ENCODE measurements at regions not wholly inside any gene's neighbourhood (a gene's known extent, or its start where the extent isn't known, plus 50 kb on each side); places are given as distances from the start of the nearest gene placed in this dataset.

DNA sequence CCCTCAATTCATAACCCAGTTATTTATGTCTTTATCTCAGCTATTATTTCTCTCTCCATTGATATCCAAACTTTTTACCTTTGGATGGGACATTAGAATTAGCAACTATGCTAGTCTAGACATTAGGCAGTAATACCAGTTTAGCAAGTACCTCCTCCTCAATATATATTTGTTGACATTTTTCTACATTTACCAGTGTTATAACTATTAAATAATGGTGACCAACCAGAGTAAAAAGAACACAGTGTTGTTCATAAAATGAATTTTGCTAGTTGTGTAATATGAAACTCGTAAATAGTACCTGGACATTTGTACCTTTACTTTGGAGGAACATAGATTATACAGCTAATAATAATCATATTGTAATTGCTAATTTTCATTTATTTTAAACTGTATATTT, 554.6 kb upstream of the CDH6 start:
- WGBS (ENCODE audit: extremely low coverage, insufficient coverage, insufficient read length), result no CpG with 5 or more reads among the region's 1 CpG
- Histone ChIP-seq H2BK12ac (ENCODE audit: low read length) (no peak overlapping the region), H3K36me3 (ENCODE audit: control insufficient read depth in 1 of 2, insufficient read depth in 2 of 2, low read length in 2 of 2) (no peaks in the 10 kb centered on the region), H3K27ac (ENCODE audit: low read depth, low read length) (no peak overlapping the region), H3K4me1 (ENCODE audit: control insufficient read depth in 1 of 2, insufficient read depth in 2 of 2, low read length in 2 of 2) (no peaks in the 10 kb centered on the region), H2AFZ (ENCODE audit: insufficient read depth, low read length, poor library complexity) (no peak overlapping the region), H3K4me3 (ENCODE audit: low read depth, low read length) (no peak overlapping the region), H4K8ac (ENCODE audit: low read depth, low read length) (no peak overlapping the region), H3K79me1 (ENCODE audit: low read length) (no peaks in the 10 kb centered on the region), H3K9ac (ENCODE audit: low read length) (no peak overlapping the region), H3K23ac (ENCODE audit: low read length) (no peak overlapping the region), H4K12ac (ENCODE audit: low read depth, low read length) (no peak overlapping the region), H3K18ac (ENCODE audit: low read length) (no peak overlapping the region), H3K9me3 (ENCODE audit: insufficient read depth, low read depth, low read length) (no peaks in the 10 kb centered on the region), H4K91ac (ENCODE audit: low read depth, low read length) (no peak overlapping the region), H3K79me2 (ENCODE audit: control insufficient read depth, insufficient read depth, low read length, poor library complexity) (no peaks in the 10 kb centered on the region), H2BK5ac (ENCODE audit: low read depth, low read length, poor library complexity) (no peak overlapping the region), H2BK120ac (ENCODE audit: insufficient read depth, low read length, poor library complexity) (no peak overlapping the region), H3K14ac (ENCODE audit: low read length) (no peak overlapping the region), H3K4me2 (ENCODE audit: low read length) (no peak overlapping the region), H2AK5ac (ENCODE audit: low read length) (no peak overlapping the region), H3K4ac (ENCODE audit: low read depth, low read length) (no peak overlapping the region), H3K27me3 (ENCODE audit: insufficient read depth, low read length) (no peaks in the 10 kb centered on the region)
- DNase-seq, result no peak

DNA sequence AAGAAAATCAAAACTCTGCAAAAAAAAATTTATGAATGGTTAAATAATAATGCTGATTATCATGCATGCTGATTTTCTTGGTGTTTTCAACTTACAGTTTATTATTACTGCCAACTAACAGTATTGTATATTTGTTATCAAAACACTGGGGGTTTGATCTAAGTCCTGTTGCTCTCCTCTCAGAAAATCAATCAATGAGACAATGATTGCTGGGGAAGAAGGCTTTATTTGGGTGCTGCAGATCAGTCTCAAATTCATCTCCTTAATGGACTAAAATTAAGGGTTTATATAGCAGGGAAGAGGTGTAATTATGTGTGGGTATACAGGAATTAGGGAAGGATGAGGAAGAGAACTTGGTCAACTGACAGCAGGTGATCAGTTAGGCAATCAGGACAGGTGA, 565.5 kb upstream of the CDH6 start:
- no peaks in the 10 kb centered on the region for H3K36me3 ChIP-seq (ENCODE audit: control insufficient read depth in 1 of 2, insufficient read depth in 2 of 2, low read length in 2 of 2)
- no peak for DNase-seq
- H2BK12ac ChIP-seq (ENCODE audit: low read length), result no peak overlapping the region
- no peak overlapping the region for H4K12ac ChIP-seq (ENCODE audit: low read depth, low read length)
- H3K4me2 ChIP-seq (ENCODE audit: low read length), result no peak overlapping the region
- no peak overlapping the region for H3K18ac ChIP-seq (ENCODE audit: low read length)
- no peaks in the 10 kb centered on the region for H3K27me3 ChIP-seq (ENCODE audit: insufficient read depth, low read length)
- no peaks in the 10 kb centered on the region for H3K79me2 ChIP-seq (ENCODE audit: control insufficient read depth, insufficient read depth, low read length, poor library complexity)
- no peaks in the 10 kb centered on the region for H3K4me1 ChIP-seq (ENCODE audit: control insufficient read depth in 1 of 2, insufficient read depth in 2 of 2, low read length in 2 of 2)
- no peak overlapping the region for H3K23ac ChIP-seq (ENCODE audit: low read length)
- H4K91ac ChIP-seq (ENCODE audit: low read depth, low read length), result no peak overlapping the region
- H2BK120ac ChIP-seq (ENCODE audit: insufficient read depth, low read length, poor library complexity), result no peak overlapping the region
- no peaks in the 10 kb centered on the region for H3K9me3 ChIP-seq (ENCODE audit: insufficient read depth, low read depth, low read length)
- no peaks in the 10 kb centered on the region for H3K79me1 ChIP-seq (ENCODE audit: low read length)
- no peak overlapping the region for H2AK5ac ChIP-seq (ENCODE audit: low read length)
- H3K14ac ChIP-seq (ENCODE audit: low read length), result no peak overlapping the region
- H2AFZ ChIP-seq (ENCODE audit: insufficient read depth, low read length, poor library complexity), result no peak overlapping the region
- no peak overlapping the region for H3K4ac ChIP-seq (ENCODE audit: low read depth, low read length)
- no peak overlapping the region for H3K9ac ChIP-seq (ENCODE audit: low read length)
- no peak overlapping the region for H3K27ac ChIP-seq (ENCODE audit: low read depth, low read length)
- no peak overlapping the region for H2BK5ac ChIP-seq (ENCODE audit: low read depth, low read length, poor library complexity)
- H3K4me3 ChIP-seq (ENCODE audit: low read depth, low read length), result no peak overlapping the region
- H4K8ac ChIP-seq (ENCODE audit: low read depth, low read length), result no peak overlapping the region

DNA sequence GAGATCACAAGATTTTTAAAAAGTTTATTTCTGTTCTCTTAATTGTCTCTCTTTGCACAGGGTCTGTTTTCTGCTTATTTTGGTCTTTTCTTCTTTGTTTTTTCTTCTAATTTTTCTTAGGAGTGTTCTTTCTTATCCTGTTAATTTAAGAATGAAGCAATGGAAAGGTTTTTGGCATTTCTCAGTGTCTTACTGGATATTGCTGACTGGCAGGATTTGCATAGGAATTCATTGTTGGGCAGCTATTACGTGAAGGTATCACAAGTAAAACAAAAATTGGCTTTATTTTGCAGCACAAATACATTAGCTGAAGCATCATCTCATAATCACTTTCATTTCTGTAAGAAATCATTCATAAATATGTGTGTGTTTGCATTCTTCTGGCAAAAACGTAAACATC, 566.9 kb upstream of the CDH6 start:
- no peaks in the 10 kb centered on the region for H3K79me2 ChIP-seq (ENCODE audit: control insufficient read depth, insufficient read depth, low read length, poor library complexity)
- no peaks in the 10 kb centered on the region for H3K79me1 ChIP-seq (ENCODE audit: low read length)
- no peak overlapping the region for H2AFZ ChIP-seq (ENCODE audit: insufficient read depth, low read length, poor library complexity)
- H3K14ac ChIP-seq (ENCODE audit: low read length), result no peak overlapping the region
- no peak overlapping the region for H3K18ac ChIP-seq (ENCODE audit: low read length)
- H3K9me3 ChIP-seq (ENCODE audit: insufficient read depth, low read depth, low read length), result no peaks in the 10 kb centered on the region
- H3K9ac ChIP-seq (ENCODE audit: low read length), result no peak overlapping the region
- no peaks in the 10 kb centered on the region for H3K36me3 ChIP-seq (ENCODE audit: control insufficient read depth in 1 of 2, insufficient read depth in 2 of 2, low read length in 2 of 2)
- no peak overlapping the region for H3K4ac ChIP-seq (ENCODE audit: low read depth, low read length)
- no peak overlapping the region for H3K27ac ChIP-seq (ENCODE audit: low read depth, low read length)
- no peak overlapping the region for H2BK12ac ChIP-seq (ENCODE audit: low read length)
- no peaks in the 10 kb centered on the region for H3K4me1 ChIP-seq (ENCODE audit: control insufficient read depth in 1 of 2, insufficient read depth in 2 of 2, low read length in 2 of 2)
- no peak overlapping the region for H3K4me3 ChIP-seq (ENCODE audit: low read depth, low read length)
- no peak overlapping the region for H3K23ac ChIP-seq (ENCODE audit: low read length)
- WGBS (ENCODE audit: extremely low coverage, insufficient coverage, insufficient read length), result no CpG with 5 or more reads among the region's 2 CpGs
- DNase-seq, result no peak
- H4K12ac ChIP-seq (ENCODE audit: low read depth, low read length), result no peak overlapping the region
- H4K8ac ChIP-seq (ENCODE audit: low read depth, low read length), result no peak overlapping the region
- H2BK5ac ChIP-seq (ENCODE audit: low read depth, low read length, poor library complexity), result no peak overlapping the region
- H3K4me2 ChIP-seq (ENCODE audit: low read length), result no peak overlapping the region
- no peaks in the 10 kb centered on the region for H3K27me3 ChIP-seq (ENCODE audit: insufficient read depth, low read length)
- H2AK5ac ChIP-seq (ENCODE audit: low read length), result no peak overlapping the region
- H2BK120ac ChIP-seq (ENCODE audit: insufficient read depth, low read length, poor library complexity), result no peak overlapping the region
- H4K91ac ChIP-seq (ENCODE audit: low read depth, low read length), result no peak overlapping the region

- H3K4ac ChIP-seq (ENCODE audit: low read depth, low read length), result no peak overlapping the region
- H3K18ac ChIP-seq (ENCODE audit: low read length), result no peak overlapping the region
- WGBS (ENCODE audit: extremely low coverage, insufficient coverage, insufficient read length), result no CpG with 5 or more reads among the region's 2 CpGs
- H4K8ac ChIP-seq (ENCODE audit: low read depth, low read length), result no peak overlapping the region
- H4K91ac ChIP-seq (ENCODE audit: low read depth, low read length), result no peak overlapping the region
- H2BK120ac ChIP-seq (ENCODE audit: insufficient read depth, low read length, poor library complexity), result no peak overlapping the region
- no peaks in the 10 kb centered on the region for H3K4me1 ChIP-seq (ENCODE audit: control insufficient read depth in 1 of 2, insufficient read depth in 2 of 2, low read length in 2 of 2)
- H3K79me2 ChIP-seq (ENCODE audit: control insufficient read depth, insufficient read depth, low read length, poor library complexity), result no peaks in the 10 kb centered on the region
- H3K79me1 ChIP-seq (ENCODE audit: low read length), result no peaks in the 10 kb centered on the region
- no peak for DNase-seq
- H3K4me2 ChIP-seq (ENCODE audit: low read length), result no peak overlapping the region
- H2BK5ac ChIP-seq (ENCODE audit: low read depth, low read length, poor library complexity), result no peak overlapping the region
- H2AFZ ChIP-seq (ENCODE audit: insufficient read depth, low read length, poor library complexity), result no peak overlapping the region
- H2BK12ac ChIP-seq (ENCODE audit: low read length), result no peak overlapping the region
- H3K9me3 ChIP-seq (ENCODE audit: insufficient read depth, low read depth, low read length), result no peaks in the 10 kb centered on the region
- H3K23ac ChIP-seq (ENCODE audit: low read length), result no peak overlapping the region
- H3K36me3 ChIP-seq (ENCODE audit: control insufficient read depth in 1 of 2, insufficient read depth in 2 of 2, low read length in 2 of 2), result no peaks in the 10 kb centered on the region
- H3K9ac ChIP-seq (ENCODE audit: low read length), result no peak overlapping the region
- no peak overlapping the region for H3K27ac ChIP-seq (ENCODE audit: low read depth, low read length)
- no peak overlapping the region for H3K4me3 ChIP-seq (ENCODE audit: low read depth, low read length)
- H2AK5ac ChIP-seq (ENCODE audit: low read length), result no peak overlapping the region
- H3K27me3 ChIP-seq (ENCODE audit: insufficient read depth, low read length), result no peaks in the 10 kb centered on the region
- H4K12ac ChIP-seq (ENCODE audit: low read depth, low read length), result no peak overlapping the region
- H3K14ac ChIP-seq (ENCODE audit: low read length), result no peak overlapping the region
Measured at GRCh38 chr5:30620481-30621085, 572.9 kb upstream of the CDH6 start.
